Glomerular visceral epithelial cell (primary cell): ENCODE measurements at regions not wholly inside any gene's neighbourhood (a gene's known extent, or its start where the extent isn't known, plus 50 kb on each side); places are given as distances from the start of the nearest gene placed in this dataset.
"Not testable (repeated sequence)": the region's sequence is repeated elsewhere in the genome, so short reads cannot be mapped to it uniquely, and the experiment has no call there.

Source experiments
- DNase-seq: peaks from one replicate; pipeline ENCODE4 v3.0.0-alpha.2; 2016; ENCODE audit errors: extremely low spot score

DNA sequence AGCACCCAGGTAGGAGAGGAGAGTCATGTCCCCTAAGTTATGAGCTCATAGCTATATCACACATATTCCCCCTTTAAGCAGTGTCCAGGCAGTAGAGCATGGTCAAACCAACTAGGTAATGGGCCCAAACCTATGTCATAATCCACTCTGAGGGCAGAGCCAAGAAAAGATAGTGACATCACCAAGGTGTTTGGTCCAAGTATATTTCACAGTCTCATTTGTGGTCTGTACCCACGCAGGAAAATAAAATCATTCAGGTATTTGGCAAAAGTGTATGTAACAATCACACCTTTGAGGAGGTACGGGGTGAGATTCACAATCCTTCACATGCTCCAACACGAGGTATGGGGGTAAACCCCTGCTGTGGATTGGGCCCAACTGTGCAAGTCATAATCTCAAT, 2112.8 kb downstream of the TP53TG3F start:
- no peak for DNase-seq

DNA sequence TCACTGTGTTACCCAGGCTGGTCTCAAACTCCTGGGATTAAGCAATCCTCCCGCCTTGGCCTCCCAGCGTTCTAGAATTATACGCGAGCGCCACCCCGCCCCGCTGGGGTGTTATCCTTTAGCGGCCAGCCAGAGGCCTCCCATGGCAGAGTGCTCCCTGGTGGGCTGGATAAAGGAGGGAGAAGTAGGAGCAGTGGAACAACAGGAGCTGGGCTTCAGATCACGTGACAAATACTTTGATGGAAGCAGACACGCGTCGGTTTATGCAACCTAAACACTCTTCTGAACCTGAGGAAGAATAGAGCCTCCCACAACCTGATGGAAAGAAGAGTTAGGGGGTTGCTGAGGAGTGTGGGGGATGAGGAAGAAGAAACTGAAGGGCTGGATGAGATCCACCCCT, 2114.0 kb downstream of the TP53TG3F start:
- DNase-seq = no peak

DNA sequence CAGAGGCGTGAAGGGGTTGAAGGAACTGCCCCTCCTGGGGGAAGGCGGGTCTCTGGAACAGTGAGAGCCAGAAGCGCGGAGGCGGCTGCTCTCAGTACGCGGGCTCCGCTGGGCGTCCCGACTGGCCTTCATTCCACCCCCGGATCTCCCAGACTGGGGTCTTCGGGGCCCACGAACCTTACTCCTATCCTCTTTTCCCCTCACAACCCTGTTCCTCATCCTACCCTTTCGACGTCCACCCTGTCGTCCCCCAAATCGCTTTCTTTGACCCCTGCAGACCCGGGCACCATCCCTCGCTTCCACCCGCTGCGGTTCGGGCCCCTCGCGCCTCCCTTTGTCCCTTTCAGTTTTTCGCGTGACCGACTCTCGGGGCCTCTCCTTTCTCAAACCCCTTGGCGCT, 2114.6 kb downstream of the TP53TG3F start:
- DNase-seq = no peak

DNA sequence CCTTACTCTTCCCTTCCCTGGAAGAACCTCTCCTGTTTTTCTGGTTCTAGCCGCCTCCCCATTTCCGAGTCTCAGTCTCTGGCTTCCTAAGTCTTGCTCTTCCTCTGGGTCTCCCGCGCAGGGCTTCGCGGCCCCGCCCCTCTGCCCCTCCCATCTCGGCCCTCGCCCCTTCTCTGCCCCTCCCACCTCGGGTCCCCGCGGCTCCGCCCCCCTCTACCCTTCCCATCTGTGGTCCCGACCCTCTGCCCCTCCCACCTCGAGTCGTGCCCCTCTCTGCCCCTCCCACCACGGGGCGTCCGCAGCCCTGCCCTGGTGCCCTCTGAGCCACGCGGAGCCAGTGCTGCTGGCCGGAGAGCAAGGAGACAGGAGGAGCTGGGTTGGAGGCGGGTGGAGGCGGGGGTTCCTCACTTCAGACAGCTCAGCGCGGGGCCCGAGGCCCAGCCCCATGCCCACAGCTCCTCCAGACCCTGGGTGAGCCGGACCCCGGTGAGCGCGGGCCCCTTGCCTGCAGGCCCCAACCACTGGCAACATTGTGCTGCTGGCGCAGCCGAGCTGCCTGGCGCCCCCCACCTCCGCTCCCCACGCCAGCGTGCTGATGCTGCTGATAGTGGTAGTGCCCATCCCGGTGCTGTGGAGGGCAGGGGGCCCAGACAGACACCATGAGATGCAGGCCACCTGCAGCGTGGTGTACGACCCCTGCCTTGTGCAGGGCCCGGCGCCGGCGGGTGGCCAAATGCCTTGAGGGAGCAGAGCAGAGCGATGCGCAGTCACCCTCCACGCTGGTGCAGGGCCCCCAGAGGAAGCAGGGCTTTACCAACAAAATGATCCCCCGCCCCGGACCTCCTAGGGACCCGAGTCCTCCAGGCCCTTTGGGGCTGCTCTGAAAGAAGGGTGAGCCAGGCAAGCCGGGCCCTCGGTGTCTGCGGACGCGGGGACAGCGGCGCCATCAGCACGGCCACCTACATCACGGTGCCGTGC, 2115.3 kb downstream of the TP53TG3F start:
- no peak for DNase-seq

DNA sequence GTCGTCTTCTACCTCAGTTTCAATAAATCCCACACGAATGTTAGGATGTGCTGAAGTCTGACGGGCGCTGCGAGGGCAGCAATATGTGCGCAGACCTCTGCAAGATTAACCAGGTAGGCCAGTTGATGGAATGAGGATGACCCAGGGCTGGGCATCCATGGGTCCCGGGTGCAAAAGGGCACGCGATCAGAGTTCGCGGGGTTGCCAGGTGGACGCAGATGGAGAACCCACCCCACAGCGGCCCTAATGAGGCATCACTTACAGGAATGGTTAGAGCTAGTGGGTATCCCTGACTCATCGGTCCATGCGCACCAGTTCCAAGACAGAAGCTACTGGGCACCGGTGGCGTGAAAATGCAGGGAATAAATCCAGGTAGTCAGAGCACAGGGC, 2116.0 kb downstream of the TP53TG3F start:
- no peak for DNase-seq

DNA sequence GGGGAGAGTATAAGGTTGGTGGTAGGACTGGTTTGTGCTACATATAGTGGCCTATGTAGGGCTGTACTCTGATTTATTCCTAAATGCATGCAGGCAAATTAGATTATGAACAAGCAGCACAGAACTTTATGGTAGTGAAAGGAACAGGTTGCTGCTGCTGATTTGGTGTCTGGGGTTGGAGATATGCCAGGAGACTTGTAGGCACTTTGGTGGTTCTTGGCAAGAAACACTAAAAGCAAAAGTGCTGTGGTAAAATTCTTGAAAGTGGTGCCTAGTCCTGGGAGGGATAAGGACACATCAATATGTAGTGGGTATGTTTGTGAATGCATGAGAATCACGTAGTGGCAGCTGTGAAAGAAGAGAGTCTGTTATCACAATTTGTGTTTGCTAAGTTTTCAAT, 2126.0 kb downstream of the TP53TG3F start:
- no peak for DNase-seq

DNA sequence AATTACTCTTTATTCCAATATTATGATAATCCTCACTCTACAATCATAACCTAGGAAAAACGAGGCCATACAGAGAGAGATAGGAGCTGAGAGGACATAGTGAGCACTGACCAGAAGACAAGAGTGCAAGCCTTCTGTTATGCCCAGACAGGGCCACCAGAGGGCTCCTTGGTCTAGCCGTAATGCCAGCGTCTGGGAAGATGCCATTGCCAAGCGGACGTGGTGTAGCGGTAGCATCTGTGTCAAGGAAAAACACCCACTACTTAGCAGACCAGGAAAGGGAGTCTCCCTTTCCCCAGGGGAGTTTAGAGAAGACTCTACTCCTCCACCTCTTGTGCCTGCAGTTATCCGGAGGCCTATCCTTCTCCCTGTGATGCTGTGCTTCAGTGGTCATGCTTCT, 2131.5 kb downstream of the TP53TG3F start:
- not testable (repeated sequence) for DNase-seq

DNA sequence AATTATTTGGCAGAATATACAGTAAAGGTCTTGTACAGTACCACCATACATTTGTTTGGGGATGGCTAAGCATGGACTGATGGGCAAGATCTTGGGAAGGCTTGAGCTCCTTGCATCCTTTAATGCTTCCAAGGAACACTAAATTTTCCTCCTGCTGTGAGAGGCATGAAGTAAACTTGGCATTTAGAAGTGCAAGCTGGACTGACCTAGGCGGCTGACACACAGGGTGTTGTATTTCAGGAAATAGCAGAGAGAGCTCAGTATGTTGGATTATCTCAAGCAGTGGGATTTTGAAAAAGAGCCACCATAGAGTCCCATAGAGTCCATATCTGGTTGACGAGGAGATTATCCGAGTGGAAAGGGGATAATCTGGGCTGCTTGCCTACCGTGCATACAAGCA, 2137.1 kb downstream of the TP53TG3F start:
- no peak for DNase-seq

DNA sequence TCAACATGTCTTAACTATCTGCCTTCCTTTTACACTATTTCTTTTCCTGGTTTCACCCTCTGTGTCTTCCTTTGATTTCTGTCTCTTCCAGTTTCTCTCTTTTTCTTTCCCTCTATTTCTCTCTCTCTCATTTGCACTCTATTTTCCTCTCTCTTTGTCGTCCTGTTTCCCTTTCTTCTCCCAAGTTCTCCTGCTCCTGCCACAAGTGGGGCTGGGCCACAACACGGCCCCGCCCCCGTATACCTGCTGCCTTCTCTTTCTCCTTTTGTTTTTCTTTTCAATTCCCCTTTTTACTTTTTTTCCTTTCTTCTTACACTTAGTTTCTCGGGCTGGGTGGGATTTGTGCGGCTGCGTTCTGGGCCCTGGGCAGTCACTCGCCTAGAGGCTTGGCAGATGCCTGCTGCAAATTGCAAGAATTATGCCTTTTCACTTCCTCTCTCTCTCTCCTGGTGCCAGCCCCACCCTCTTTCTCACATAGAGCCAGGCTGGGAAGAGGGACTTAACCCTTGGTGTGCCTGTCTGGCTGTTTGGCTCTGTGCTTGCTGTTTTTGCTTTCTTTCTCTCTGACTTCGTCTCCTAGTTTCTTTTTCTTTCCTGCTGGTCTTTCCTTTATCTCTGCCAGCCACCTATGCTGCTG, 2139.4 kb downstream of the TP53TG3F start:
- DNase-seq = peak; percentile 13

DNA sequence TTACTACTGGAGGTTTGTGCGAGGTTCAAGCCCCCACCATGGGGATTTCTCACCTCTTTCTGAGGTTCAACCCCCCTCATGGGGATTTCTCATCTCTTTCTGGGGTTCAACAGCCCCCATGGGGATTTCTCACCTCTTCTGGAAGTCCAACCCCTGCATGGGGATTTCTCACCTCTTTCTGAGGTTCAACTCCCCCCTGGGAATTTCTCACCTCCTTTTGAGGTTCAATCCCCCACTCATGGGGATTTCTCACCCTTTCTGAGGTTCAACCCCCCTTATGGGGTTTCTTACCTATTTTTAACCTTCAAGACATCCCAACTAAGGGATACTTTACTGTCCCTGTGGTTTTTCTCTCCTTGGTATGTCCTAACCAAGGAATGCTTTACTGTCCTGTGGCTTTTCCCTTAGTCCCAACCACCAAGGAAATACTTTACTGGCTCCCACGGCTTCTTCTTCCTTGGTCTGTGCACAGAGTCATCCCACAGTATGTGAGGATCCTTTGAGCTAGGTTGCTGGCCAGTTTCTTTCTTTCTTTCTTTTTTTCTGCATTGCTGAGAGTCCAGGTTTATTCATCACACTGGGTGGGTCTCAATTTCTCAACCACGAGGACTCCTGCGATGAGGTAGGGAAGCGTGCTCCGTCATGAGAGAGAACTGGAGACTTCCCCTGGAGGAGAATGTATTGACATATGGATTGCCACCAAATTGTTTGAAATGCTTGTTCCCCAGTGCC, 2140.2 kb downstream of the TP53TG3F start:
- DNase-seq = peak; percentile 17

DNA sequence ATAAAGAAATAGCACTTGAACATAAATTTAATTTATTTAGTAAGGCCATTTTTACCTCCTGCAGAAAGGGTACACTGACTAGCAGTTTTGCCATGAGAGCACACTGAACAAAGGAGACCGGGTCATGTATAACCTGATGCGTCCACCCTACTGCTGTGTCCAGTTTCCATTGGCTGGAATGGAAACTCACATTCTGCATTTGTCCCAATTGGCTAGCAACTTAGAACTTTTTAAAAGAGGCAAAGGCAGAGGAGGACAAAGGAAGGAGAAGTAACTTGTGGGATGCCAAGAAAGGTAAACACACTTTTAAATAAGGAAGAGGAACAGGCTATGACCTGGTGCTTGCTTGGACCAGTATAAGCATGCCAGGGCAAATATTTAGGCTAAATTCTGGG, 2140.7 kb downstream of the TP53TG3F start:
- not testable (repeated sequence) for DNase-seq

DNA sequence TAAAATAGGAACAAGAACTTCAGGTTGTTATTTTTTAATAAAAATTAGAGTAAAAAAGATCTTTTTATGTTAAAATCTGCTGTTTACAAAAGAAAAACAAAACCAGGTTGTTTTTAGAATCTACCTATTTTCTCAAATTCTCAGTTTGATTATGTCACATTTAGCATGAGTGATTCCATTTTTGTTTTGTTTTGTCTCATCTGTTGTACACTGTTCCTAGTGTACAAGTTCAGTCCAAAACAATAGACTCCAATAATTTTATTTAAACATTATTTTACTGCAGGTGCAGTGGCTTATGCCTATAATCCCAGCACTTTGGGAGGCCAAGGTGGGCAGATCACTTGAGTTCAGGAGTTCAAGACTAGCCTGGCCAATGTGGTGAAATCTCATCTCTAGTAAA, 2142.7 kb downstream of the TP53TG3F start:
- no peak for DNase-seq

DNA sequence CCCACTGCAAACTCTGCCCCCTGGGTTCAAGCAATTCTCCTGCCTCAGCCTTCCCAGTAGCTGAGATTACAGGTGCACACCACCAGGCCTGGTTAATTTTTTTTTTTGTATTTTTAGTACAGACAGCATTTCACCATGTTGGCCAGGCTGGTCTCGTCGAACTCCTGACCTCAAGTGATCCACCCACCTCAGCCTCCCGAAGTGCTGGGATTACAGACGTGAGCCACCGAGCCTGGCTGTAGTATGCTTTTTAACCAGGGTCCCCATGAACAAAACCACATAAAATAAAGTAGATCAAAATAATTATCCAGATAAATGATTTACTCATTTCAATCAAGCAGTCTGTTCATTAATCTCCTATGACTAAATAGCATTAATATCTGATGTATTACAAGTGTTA, 2144.0 kb downstream of the TP53TG3F start:
- not testable (repeated sequence) for DNase-seq

DNA sequence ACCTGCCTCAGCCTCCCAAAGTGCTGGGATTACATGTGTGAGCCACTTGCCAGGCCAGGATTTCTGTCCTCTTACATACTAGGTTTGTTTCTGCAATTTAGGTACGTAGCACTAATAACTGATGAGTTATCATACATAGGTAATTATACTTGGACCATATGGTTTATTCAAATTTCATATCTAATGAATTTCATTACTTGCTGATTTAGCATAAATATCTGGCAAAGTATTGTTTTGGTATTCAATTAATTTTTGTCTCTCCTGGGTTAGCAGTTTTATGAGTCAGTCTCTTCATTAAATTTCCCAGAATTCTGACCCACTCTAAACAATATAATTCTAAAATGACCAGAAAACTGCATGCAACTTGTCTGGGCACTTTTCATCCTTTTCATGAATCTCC, 2146.5 kb downstream of the TP53TG3F start:
- no peak for DNase-seq

DNA sequence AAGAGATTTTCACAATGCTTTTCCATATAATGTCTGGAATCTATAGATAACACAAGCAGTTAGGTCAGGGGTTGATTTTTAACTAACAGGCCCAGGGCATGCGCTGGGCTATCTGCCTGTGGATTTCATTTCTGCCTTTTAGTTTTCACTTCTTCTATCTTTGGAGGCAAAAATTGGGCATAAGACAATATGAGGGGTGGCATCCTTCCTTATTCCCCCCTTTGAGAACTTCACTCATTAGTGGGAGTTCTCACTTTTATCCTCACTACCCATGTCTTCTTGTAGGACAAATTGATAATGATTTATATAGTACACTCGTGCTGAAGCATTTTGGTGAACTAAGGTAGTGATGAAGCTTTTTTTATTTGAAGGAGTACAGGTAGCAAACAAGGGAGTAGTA, 2155.5 kb downstream of the TP53TG3F start:
- not testable (repeated sequence) for DNase-seq

DNA sequence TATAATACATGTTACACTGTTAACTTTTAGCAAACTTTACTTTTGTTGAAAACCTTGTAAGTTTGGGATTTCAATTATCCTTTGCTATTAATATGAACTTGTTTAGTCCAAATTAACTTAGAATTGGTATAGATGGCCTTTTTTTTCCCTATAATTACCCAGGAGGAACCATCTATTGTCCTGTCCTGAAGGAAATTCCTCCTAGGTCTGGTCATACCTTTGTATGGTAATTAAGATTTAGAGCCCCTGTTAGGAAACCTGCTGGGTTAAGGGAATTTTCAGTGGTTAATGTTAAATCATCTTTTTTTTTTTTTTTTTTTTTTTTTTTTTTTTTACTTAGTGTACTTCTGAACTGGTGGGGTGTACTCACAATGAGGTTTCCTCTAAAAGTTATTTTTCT, 2159.8 kb downstream of the TP53TG3F start:
- DNase-seq = not testable (repeated sequence)

DNA sequence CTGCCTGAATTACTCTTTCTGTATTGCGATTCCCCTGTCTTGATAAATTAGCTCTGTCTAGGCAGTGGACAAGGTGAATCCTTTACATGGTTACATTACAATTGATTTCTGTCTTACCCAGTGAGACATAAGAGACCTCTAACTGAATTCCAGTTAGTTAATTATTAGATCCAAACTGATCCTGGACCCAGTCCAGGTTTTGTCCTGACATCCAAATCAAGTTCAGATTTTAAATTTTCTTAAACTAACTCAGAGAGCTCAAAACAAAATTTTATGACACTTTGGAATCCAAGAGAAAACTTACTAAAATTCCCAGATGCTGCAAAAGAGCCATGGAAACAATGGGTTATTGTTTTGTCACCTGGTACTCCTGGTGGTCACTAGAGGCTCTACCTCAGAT, 2166.6 kb downstream of the TP53TG3F start:
- DNase-seq = no peak

DNA sequence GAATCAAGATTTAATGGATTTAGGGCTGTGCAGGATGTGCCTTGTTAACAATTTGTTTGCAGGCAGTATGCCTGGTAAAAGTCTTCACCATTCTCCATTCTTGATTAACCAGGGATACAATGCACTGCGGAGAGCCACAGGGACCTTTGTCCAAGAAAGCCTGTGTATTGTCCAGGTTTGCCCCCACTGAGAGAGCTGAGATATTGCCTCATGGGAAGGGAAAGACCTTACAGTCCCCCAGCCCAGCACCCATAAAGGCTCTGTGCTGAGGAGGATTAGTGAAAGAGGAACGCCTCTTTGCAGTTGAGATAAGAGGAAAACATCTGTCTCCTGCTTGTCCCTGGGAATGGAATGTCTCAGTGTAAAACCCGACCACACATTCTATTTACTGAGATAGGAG, 2169.6 kb downstream of the TP53TG3F start:
- DNase-seq = no peak

DNA sequence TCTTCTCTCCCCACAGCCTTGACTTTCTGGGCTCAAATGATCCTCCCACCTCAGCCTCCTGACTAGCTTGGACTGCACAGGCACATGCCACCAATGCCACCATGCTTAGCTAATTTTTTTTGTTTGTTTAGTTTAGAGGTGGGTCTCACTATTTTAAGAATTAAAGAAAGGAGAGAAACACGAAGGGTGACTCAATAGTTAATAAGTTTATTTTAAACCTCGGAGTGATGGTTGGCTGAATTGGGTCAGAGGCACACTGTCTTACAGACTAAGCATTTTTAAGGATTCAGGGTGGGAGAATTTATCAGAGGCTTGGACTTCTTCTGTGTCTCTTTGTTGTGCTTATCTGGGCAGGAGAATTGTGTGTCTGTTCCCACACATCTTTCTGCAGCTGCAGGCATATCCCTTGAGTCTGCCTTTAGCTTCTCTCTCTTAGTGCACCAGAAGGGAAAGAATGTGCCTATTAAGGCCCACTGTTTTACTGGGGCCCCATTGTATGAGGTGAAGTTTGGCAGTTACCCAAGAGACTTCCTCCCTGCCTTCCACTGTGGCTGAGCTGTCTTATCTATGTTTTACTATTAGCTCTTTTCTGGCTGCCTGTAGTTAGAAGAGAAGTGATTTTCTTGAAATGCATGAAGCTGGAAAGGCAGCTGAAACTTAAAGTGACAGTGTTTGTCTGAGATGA, 2172.0 kb downstream of the TP53TG3F start:
- no peak for DNase-seq

DNA sequence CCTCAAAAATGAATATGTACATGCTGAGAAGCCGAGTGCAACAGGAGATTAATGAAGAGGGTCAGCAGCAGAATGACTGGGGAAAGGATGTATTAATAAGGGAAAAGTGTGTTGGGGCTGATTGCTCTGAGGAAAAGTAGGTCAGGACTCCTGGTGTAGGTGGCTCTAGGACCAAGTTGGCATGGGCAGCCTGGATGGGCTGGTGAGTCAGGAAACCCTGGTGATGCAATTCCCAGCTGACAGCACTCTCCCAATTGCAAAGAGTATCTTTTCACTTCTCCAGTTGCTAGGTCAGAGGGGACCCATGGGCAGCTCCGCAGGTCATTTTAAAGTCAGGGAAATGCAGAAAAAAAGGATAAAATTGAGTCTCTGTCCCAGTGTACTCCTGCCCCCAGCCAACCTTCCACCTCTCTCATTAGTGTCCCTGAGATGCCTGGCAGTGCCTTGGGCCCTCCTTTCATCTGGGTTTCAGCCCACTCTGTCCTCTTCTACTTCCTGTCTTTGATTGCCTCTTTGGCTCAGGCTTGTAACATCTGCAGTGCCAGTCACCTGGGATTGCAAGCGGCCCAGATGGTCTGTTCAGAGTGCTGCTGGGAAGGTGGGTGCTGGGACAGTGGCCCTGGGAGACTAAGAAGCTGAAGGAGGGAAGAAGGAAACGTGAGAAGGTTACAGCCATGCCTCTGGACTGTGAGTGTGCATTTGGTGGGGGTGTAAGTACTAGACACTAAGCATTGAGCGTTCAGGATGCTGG, 2177.2 kb downstream of the TP53TG3F start:
- no peak for DNase-seq

DNA sequence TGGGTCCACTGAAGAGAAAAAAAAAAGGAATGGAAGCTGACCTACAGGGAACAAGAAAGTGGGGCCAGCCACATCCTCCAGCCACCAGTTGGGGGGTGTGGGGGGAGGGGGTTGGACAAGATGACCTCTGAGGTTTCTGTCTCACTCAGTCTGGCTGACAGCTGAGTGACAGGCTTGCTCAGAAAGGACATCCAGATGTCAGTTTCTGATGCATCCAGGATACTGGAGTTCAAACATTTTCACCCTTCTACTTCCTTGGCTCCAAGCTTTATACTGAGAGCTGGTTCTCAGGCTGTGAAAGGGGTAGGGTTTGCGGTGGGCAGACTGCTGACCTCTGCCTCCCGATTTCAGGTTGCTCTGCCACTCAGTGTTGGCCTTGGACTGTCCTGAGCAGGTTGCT, 2178.3 kb downstream of the TP53TG3F start:
- DNase-seq = no peak
